K562 (cell line): ENCODE measurements at regions not wholly inside any gene's neighbourhood (a gene's known extent, or its start where the extent isn't known, plus 50 kb on each side); places are given as distances from the start of the nearest gene placed in this dataset.

Experiments
- DNMT1 ChIP-seq: fragments of 450-650 bp; IDR thresholded peaks from 2 replicates; pipeline ENCODE4 v1.6.1; 2016; ENCODE audit warnings: antibody characterized with exemption, mild to moderate bottlenecking
- EHMT2 ChIP-seq: fragments of 450-650 bp; IDR thresholded peaks from 2 replicates; pipeline ENCODE4 v1.6.1; 2018; ENCODE audit warnings: antibody characterized with exemption
- ETS2 ChIP-seq: IDR thresholded peaks from 2 replicates; pipeline ENCODE4 v1.6.1; 2016; ENCODE audit warnings: borderline replicate concordance, missing genetic modification characterization, mild to moderate bottlenecking, moderate library complexity, missing compliant biosample characterization; ENCODE audit not compliant: poor library complexity, severe bottlenecking
- JUNB ChIP-seq: fragments of 450-650 bp; formaldehyde crosslinking; conservative IDR thresholded peaks from 2 replicates; pipeline ENCODE4 v1.4.0; 2020; ENCODE audit warnings: mild to moderate bottlenecking
- PCBP1 ChIP-seq: fragments of 200-400 bp; formaldehyde crosslinking; IDR thresholded peaks from 2 replicates; pipeline ENCODE4 v1.6.1; 2018; ENCODE audit warnings: mild to moderate bottlenecking, low read depth, low read length; ENCODE audit not compliant: poor library complexity, severe bottlenecking
- PRDM10 ChIP-seq: fragments of 450-650 bp; IDR thresholded peaks from 2 replicates; pipeline ENCODE4 v1.6.1; 2018; ENCODE audit not compliant: partially characterized antibody
- REST ChIP-seq, 2 experiments: fragments of 450-650 bp; formaldehyde crosslinking in 1 of 2; IDR thresholded peaks; 2 replicates each; pipeline versions ENCODE4 v1.4.0 to v1.6.1; 2014 to 2020; ENCODE audit warnings: mild to moderate bottlenecking in 2 of 2, borderline replicate concordance in 1 of 2, low read depth in 1 of 2
- SAFB ChIP-seq: fragments of 200-400 bp; formaldehyde crosslinking; IDR thresholded peaks from 2 replicates; pipeline ENCODE4 v1.6.1; 2017; ENCODE audit warnings: low read depth, low read length, borderline replicate concordance
- SMC3 ChIP-seq: conservative IDR thresholded peaks from 2 replicates; pipeline ENCODE4 v1.6.1; 2011; ENCODE audit warnings: low read depth, low read length, improper control_type of control experiment; ENCODE audit not compliant: insufficient read depth
- TCFL5 ChIP-seq: fragments of 250-450 bp; sonication (Bioruptor Pico); conservative IDR thresholded peaks from 2 replicates; pipeline ENCODE4 v1.6.1; 2021; ENCODE audit warnings: mild to moderate bottlenecking, moderate library complexity, matching md5 sums
- THRAP3 ChIP-seq: fragments of 450-650 bp; IDR thresholded peaks from 2 replicates; pipeline ENCODE4 v1.6.1; 2016; ENCODE audit warnings: mild to moderate bottlenecking, inconsistent platforms, borderline replicate concordance
- ZFPM2 ChIP-seq: fragments of 250-450 bp; sonication (Bioruptor Pico); IDR thresholded peaks from 2 replicates; pipeline ENCODE4 v1.5.1; 2022; ENCODE audit warnings: mild to moderate bottlenecking
- ZNF263 ChIP-seq: sonication (generic); formaldehyde crosslinking; IDR thresholded peaks from 2 replicates; pipeline ENCODE4 v1.8.0; 2022; ENCODE audit warnings: mild to moderate bottlenecking, missing genetic modification reagents, borderline replicate concordance
- ZNF655 ChIP-seq: fragments of 250-450 bp; sonication (Bioruptor Pico); IDR thresholded peaks from 2 replicates; pipeline ENCODE4 v1.5.0; 2021

GRCh38 chr21:45593162-45594022 lies 50.1 kb upstream of the PCBP3 start (continued):
- no peak for TF ChIP-seq REST (IDR thresholded peaks at IDR 0.05; ENCODE audit: borderline replicate concordance)
- TF ChIP-seq REST (CRISPR knock-in tag; IDR thresholded peaks at IDR 0.05; ENCODE audit: low read depth), result no peak
- no peak for TF ChIP-seq SMC3
- TF ChIP-seq THRAP3, result no peak
- TF ChIP-seq PCBP1, result no peak
- TF ChIP-seq ZFPM2 (CRISPR knock-in tag), result no peak
- TF ChIP-seq EHMT2, result peak; percentile 63; the same call in 1 of the 2 replicates
- no peak for TF ChIP-seq JUNB (CRISPR knock-in tag)
- no peak for TF ChIP-seq ETS2 (tag)
- TF ChIP-seq SAFB, result no peak
- TF ChIP-seq TCFL5 (CRISPR knock-in tag), result no peak
- TF ChIP-seq PRDM10, result peak; percentile 28
- no peak for TF ChIP-seq ZNF263 (CRISPR knock-in tag)
- no peak for TF ChIP-seq DNMT1
- no peak for TF ChIP-seq ZNF655 (CRISPR knock-in tag)
